ENCODE measurements at regions not wholly inside any gene's neighbourhood (a gene's known extent, or its start where the extent isn't known, plus 50 kb on each side); places are given as distances from the start of the nearest gene placed in this dataset.

DNA sequence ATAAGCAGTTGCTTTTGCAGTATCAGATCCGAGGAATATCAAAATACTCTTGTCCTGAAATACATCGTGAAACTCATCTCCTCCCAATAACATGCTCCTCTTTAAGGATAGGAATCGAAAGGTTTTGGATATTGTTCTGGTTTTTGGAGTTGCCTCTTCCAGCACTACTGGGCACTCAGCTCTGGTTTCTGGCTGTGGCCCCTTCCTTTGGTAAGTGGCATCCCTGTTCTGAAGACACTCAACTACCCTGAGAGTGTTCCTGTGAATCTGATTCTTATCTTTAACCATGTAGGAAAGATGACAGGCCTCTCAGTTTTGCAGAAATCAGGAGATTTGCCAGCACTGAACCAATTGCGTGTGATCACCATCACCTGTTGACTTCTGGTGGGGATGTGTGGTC is 327.5 kb upstream of the TBL1XR1 start:
- intact Hi-C loops (cut with micrococcal nuclease) (no loop called here), dilution Hi-C loops (cut with MboI; ENCODE audit: extremely low pct_ligation_motif_present, low sequenced_read_pairs) (no loop called here)
- no peaks in the 10 kb centered on the region for H3K27me3 ChIP-seq (ENCODE audit: control insufficient read depth in 2 of 2, insufficient read depth in 2 of 2, low read length in 2 of 2)
- H3K9ac ChIP-seq (replicated peaks; ENCODE audit: extremely low read depth, insufficient read depth, low read length) = no peak overlapping the region
- H3K27ac ChIP-seq (ENCODE audit: insufficient read depth, low read depth, low read length) = no peak overlapping the region
- H3K4me1 ChIP-seq (ENCODE audit: control insufficient read depth, extremely low read depth, insufficient read depth, low read length) = no peaks in the 10 kb centered on the region
- no peaks in the 10 kb centered on the region for H3K9me1 ChIP-seq (replicated peaks; ENCODE audit: control insufficient read depth, extremely low read depth, insufficient read depth, low read length)
- no peaks in the 10 kb centered on the region for H3K79me2 ChIP-seq (ENCODE audit: control insufficient read depth, insufficient read depth, low read length)
- no TSS peak for BruUV-seq (replicated peaks)
- no peak for DNase-seq (ENCODE audit: low read depth, low spot score)
- CTCF ChIA-PET = interaction anchor here (1.2 kb wide), 1 partner anchor 13 kb away, joined by 3 read pairs; no protein-coding TSS in a partner anchor
- no peak overlapping the region for H3K4me2 ChIP-seq (ENCODE audit: insufficient read depth, low read length)
- POLR2A ChIA-PET = no interaction called here
- no peaks in the 10 kb centered on the region for H3K36me3 ChIP-seq (ENCODE audit: control insufficient read depth in 2 of 2, extremely low read depth in 1 of 2, insufficient read depth in 2 of 2, low read length in 2 of 2)
- no peak overlapping the region for H2AFZ ChIP-seq (ENCODE audit: low read depth, low read length)
- no peaks in the 10 kb centered on the region for H4K20me1 ChIP-seq (replicated peaks; ENCODE audit: control insufficient read depth, extremely low read depth, insufficient read depth, low read length)
- no peak for FAIRE-seq
- TF ChIP-seq EZH2 (IDR thresholded peaks at IDR 0.05; ENCODE audit: borderline replicate concordance, low read depth, low read length, severe bottlenecking) = no peak
- TF ChIP-seq JUN (IDR thresholded peaks at IDR 0.05; ENCODE audit: borderline replicate concordance, insufficient read depth, insufficient read length, low read depth) = no peak
- no peak for TF ChIP-seq POLR2AphosphoS5 (IDR thresholded peaks at IDR 0.05; ENCODE audit: insufficient read depth, low read depth, low read length)
- TF ChIP-seq, protein P1, sequence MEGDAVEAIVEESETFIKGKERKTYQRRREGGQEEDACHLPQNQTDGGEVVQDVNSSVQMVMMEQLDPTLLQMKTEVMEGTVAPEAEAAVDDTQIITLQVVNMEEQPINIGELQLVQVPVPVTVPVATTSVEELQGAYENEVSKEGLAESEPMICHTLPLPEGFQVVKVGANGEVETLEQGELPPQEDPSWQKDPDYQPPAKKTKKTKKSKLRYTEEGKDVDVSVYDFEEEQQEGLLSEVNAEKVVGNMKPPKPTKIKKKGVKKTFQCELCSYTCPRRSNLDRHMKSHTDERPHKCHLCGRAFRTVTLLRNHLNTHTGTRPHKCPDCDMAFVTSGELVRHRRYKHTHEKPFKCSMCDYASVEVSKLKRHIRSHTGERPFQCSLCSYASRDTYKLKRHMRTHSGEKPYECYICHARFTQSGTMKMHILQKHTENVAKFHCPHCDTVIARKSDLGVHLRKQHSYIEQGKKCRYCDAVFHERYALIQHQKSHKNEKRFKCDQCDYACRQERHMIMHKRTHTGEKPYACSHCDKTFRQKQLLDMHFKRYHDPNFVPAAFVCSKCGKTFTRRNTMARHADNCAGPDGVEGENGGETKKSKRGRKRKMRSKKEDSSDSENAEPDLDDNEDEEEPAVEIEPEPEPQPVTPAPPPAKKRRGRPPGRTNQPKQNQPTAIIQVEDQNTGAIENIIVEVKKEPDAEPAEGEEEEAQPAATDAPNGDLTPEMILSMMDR (IDR thresholded peaks at IDR 0.05; ENCODE audit: extremely low read depth in 1 of 2, insufficient read depth in 1 of 2, low read depth in 1 of 2, low read length in 2 of 2) = no peak
- TF ChIP-seq, protein P2, sequence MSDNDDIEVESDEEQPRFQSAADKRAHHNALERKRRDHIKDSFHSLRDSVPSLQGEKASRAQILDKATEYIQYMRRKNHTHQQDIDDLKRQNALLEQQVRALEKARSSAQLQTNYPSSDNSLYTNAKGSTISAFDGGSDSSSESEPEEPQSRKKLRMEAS (IDR thresholded peaks at IDR 0.05; ENCODE audit: insufficient read depth, insufficient read length) = no peak
- no peak for TF ChIP-seq MYC (IDR thresholded peaks at IDR 0.05; ENCODE audit: low read depth, low read length)
- no peak for TF ChIP-seq POLR2A (IDR thresholded peaks at IDR 0.05; ENCODE audit: low read depth, low read length)
- no peak for TF ChIP-seq GATA2 (IDR thresholded peaks at IDR 0.05; ENCODE audit: insufficient read depth, insufficient read length, low read depth, low read length)
- no peak for TF ChIP-seq FOS (IDR thresholded peaks at IDR 0.05; ENCODE audit: borderline replicate concordance, insufficient read depth, low read length)
- H3K9me3 ChIP-seq (replicated peaks; ENCODE audit: control insufficient read depth, insufficient read depth, low read length) = no peaks in the 10 kb centered on the region
- H3K4me3 ChIP-seq (replicated peaks in 1 of 3; ENCODE audit: insufficient read depth in 1 of 3, low read depth in 1 of 3, low read length in 3 of 3) = no peak overlapping the region
